ENCODE measurements at regions not wholly inside any gene's neighbourhood (a gene's known extent, or its start where the extent isn't known, plus 50 kb on each side); places are given as distances from the start of the nearest gene placed in this dataset.
"Not testable (repeated sequence)": the region's sequence is repeated elsewhere in the genome, so short reads cannot be mapped to it uniquely, and the experiment has no call there.

DNA sequence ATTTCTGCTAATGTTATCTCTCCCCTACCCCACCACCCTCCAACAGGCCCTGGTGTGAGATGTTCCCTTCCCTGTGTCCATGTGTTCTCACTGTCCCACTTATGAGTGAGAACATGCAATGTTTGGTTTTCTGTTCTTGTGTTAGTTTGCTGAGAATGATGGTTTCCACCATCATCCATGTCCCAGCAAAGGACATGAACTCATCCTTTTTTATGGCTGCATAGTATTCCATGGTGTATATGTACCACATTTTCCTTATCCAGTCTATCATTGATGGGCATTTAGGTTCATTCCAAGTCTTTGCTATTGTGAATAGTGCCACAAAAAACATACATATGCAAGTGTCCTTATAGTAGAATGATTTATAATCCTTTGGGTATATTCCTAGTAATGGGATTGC, 104.5 kb downstream of the ZNF33B start:
- H3K36me3 ChIP-seq; ATAC-seq; DNase-seq; H3K4me3 ChIP-seq; intact Hi-C loops (cut with DNase I); H3K27ac ChIP-seq; H3K27me3 ChIP-seq; H3K4me1 ChIP-seq: not testable (repeated sequence)
- peaks cover 0 to 15% (median 7%) of the 10 kb centered on the region in 4 donors for H3K9me3 ChIP-seq

DNA sequence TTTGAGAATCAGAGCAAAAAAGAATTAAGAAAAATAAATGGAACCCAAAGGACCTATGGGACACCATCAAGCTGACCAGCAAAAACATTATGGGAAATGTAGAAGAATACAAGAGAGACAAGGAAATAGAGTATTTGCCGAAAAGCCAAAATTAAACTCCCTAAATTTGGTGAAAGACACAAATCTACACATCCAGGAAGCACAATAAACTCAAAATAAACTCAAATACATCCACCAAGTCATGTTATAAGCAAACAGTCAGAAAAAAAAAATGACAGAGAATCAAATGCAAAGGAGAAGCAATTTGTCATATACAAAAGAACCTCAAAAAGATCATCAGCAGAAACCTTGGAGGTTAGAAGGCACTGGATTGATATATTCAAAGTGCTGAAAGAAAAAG, 105.4 kb downstream of the ZNF33B start:
- Histone ChIP-seq H3K4me1 (no peaks in the 10 kb centered on the region), H3K36me3 (no peaks in the 10 kb centered on the region), H3K27ac (no peak overlapping the region), H3K27me3 (no peaks in the 10 kb centered on the region), H3K9me3 (peaks cover 0 to 15% (median 6%) of the 10 kb centered on the region in 4 donors), H3K4me3 (no peak overlapping the region)
- DNase-seq = no peak
- intact Hi-C loops (cut with DNase I) = no loop called here
- WGBS (ENCODE audit: insufficient coverage, low coverage, low lambda C conversion rate, missing lambda C conversion rate) = 77% methylated on average over 1 of the region's 1 CpG
- no peak for ATAC-seq
- no peak for TF ChIP-seq POLR2A (IDR thresholded peaks at IDR 0.05)
- TF ChIP-seq, protein P1, sequence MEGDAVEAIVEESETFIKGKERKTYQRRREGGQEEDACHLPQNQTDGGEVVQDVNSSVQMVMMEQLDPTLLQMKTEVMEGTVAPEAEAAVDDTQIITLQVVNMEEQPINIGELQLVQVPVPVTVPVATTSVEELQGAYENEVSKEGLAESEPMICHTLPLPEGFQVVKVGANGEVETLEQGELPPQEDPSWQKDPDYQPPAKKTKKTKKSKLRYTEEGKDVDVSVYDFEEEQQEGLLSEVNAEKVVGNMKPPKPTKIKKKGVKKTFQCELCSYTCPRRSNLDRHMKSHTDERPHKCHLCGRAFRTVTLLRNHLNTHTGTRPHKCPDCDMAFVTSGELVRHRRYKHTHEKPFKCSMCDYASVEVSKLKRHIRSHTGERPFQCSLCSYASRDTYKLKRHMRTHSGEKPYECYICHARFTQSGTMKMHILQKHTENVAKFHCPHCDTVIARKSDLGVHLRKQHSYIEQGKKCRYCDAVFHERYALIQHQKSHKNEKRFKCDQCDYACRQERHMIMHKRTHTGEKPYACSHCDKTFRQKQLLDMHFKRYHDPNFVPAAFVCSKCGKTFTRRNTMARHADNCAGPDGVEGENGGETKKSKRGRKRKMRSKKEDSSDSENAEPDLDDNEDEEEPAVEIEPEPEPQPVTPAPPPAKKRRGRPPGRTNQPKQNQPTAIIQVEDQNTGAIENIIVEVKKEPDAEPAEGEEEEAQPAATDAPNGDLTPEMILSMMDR (IDR thresholded peaks at IDR 0.05) = no peak

DNA sequence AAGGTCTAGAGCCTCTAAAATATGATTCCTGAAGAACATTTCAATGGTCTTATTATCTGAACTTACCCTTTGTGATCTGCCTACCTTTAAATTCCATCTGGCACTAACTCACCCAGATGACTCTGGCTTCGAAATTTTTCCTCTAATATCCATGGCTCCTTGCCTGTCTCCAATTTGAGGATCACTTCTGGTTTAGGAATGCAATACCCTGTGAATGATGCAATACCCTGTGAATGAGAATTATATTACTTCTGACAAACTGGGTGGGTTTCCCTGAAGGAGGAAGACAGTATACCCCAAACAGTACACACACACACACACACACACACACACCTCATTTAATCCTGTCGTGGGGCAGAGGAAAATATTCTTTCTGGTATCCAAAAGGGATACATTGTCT, 115.3 kb downstream of the ZNF33B start:
- intact Hi-C loops (cut with DNase I) = no loop called here
- Histone ChIP-seq H3K4me3 (no peak overlapping the region), H3K4me1 (no peaks in the 10 kb centered on the region), H3K9me3 (peaks cover 3 to 41% (median 23%) of the 10 kb centered on the region in 4 donors), H3K27me3 (no peaks in the 10 kb centered on the region), H3K27ac (no peak overlapping the region), H3K36me3 (peaks cover 0 to 25% (median 0%) of the 10 kb centered on the region in 4 donors)
- WGBS (ENCODE audit: insufficient coverage, low coverage, low lambda C conversion rate, missing lambda C conversion rate) = 100% methylated on average over 2 of the region's 2 CpGs
- TF ChIP-seq, protein P1 (IDR thresholded peaks at IDR 0.05) = no peak
- no peak for TF ChIP-seq POLR2A (IDR thresholded peaks at IDR 0.05)
- no peak for DNase-seq
- no peak for ATAC-seq

DNA sequence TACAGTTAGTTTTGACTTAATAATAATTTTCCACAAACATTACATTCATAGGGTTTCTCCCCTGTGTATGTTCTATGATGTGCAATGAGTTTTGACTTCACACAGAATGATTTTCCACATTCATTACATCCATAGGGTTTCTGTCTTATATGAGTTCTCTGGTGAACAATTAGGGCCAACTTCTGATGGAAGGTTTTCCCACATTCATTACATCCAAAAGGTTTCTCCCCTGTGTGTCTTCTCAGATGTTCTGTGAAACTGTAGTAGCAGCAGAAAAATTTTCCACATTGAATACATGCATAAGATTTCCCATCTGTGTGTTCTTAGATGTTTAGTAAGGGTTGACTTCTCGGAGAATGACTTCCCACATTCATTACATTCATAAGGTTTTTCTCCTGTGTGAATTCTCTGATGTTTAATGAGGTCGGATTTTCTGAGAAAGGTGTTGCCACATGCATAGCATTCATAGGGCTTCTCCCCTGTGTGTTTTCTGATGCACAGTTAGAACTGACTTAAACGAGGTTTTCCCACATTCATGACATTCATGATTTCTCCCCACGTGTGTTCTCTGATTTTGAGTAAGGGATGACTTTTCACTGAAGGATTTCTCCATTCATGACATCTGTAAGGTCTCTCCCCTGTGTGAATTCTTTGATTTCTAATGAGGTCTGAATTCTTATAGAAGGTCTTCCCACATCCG, 118.5 kb downstream of the ZNF33B start:
- ATAC-seq = no peak
- peaks cover 0 to 22% (median 0%) of the 10 kb centered on the region in 4 donors for H3K36me3 ChIP-seq
- H3K4me1 ChIP-seq = no peaks in the 10 kb centered on the region
- 94% methylated on average over 4 of the region's 5 CpGs for WGBS (ENCODE audit: insufficient coverage, low coverage, low lambda C conversion rate, missing lambda C conversion rate)
- H3K27me3 ChIP-seq = no peaks in the 10 kb centered on the region
- no peak overlapping the region for H3K4me3 ChIP-seq
- no peak overlapping the region for H3K27ac ChIP-seq
- intact Hi-C loops (cut with DNase I) = no loop called here
- H3K9me3 ChIP-seq = peaks cover 3 to 72% (median 39%) of the 10 kb centered on the region in 4 donors
- TF ChIP-seq, protein P1 (IDR thresholded peaks at IDR 0.05) = no peak
- TF ChIP-seq POLR2A (IDR thresholded peaks at IDR 0.05) = no peak
- no peak for DNase-seq

DNA sequence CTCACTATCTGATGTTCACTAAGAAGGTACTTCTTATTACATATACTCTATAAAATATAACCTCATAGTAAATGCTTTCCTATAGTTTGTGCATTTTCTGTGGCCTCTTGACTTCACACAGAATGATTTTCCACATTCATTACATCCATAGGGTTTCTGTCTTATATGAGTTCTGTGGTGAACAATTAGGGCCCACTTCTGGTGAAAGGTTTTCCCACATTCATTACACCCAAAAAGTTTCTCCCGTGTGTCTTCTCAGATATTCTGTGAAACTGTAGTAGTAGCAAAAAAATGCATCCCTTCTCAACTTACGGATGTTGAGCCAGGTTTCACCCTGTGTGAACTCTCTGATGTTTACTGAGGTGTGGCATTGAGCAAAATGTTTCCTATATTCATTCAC, 119.3 kb downstream of the ZNF33B start:
- peaks cover 0 to 18% (median 0%) of the 10 kb centered on the region in 4 donors for H3K36me3 ChIP-seq
- intact Hi-C loops (cut with DNase I) = no loop called here
- WGBS (ENCODE audit: insufficient coverage, low coverage, low lambda C conversion rate, missing lambda C conversion rate) = 89% methylated on average over 2 of the region's 2 CpGs
- DNase-seq (no peak), ATAC-seq (no peak)
- H3K4me3 ChIP-seq = no peak overlapping the region
- H3K9me3 ChIP-seq = peaks cover 3 to 75% (median 43%) of the 10 kb centered on the region in 4 donors
- TF ChIP-seq, protein P1 (IDR thresholded peaks at IDR 0.05) = no peak
- no peak for TF ChIP-seq POLR2A (IDR thresholded peaks at IDR 0.05)
- H3K27ac ChIP-seq = no peak overlapping the region
- H3K4me1 ChIP-seq = no peaks in the 10 kb centered on the region
- H3K27me3 ChIP-seq = no peaks in the 10 kb centered on the region

Measured in right lobe of liver (tissue), 6 donors.